Large intestine (tissue), 3 donors: ENCODE measurements at regions not wholly inside any gene's neighbourhood (a gene's known extent, or its start where the extent isn't known, plus 50 kb on each side); places are given as distances from the start of the nearest gene placed in this dataset.

Source experiments
- DNase-seq, 2 donors: peaks; one replicate each; pipeline versions ENCODE4 v3.0.0 to v3.0.0-alpha.2; 2013
- H3K27ac ChIP-seq: one replicate; pipeline ENCODE4 v1.5.1; 2013; ENCODE audit warnings: low read length
- H3K27me3 ChIP-seq: 2 replicates; pipeline ENCODE4 v1.6.1; 2013; ENCODE audit warnings: low read length; ENCODE audit not compliant: control insufficient read depth, insufficient read depth
- H3K36me3 ChIP-seq: 2 replicates; pipeline ENCODE4 v1.6.1; 2013; ENCODE audit warnings: low read length; ENCODE audit not compliant: control insufficient read depth, insufficient read depth
- H3K4me1 ChIP-seq: one replicate; pipeline ENCODE4 v1.6.1; 2013; ENCODE audit warnings: low read length; ENCODE audit not compliant: control insufficient read depth, insufficient read depth
- H3K4me3 ChIP-seq: one replicate; pipeline ENCODE4 v1.5.1; 2013; ENCODE audit warnings: low read length
- H3K9me3 ChIP-seq: one replicate; pipeline ENCODE4 v1.6.1; 2013; ENCODE audit warnings: mild to moderate bottlenecking, low read depth, low read length, moderate library complexity; ENCODE audit not compliant: control insufficient read depth
- WGBS: methylation state at CpG from one replicate; pipeline ENCODE4 v1.1.5; 2013; ENCODE audit warnings: low lambda C conversion rate; ENCODE audit not compliant: insufficient coverage; 5-methylcytosine and 5-hydroxymethylcytosine counted together

GRCh38 chr18:61039251-61039650, 294.0 kb upstream of the CDH20 start:
- H3K36me3 ChIP-seq, result no peaks in the 10 kb centered on the region
- H3K27me3 ChIP-seq, result no peaks in the 10 kb centered on the region
- no peaks in the 10 kb centered on the region for H3K9me3 ChIP-seq
- WGBS, result 60% methylated on average over 1 of the region's 3 CpGs
- H3K4me3 ChIP-seq, result no peak overlapping the region
- no peak overlapping the region for H3K27ac ChIP-seq
- H3K4me1 ChIP-seq, result no peaks in the 10 kb centered on the region
- no peak for DNase-seq

DNA sequence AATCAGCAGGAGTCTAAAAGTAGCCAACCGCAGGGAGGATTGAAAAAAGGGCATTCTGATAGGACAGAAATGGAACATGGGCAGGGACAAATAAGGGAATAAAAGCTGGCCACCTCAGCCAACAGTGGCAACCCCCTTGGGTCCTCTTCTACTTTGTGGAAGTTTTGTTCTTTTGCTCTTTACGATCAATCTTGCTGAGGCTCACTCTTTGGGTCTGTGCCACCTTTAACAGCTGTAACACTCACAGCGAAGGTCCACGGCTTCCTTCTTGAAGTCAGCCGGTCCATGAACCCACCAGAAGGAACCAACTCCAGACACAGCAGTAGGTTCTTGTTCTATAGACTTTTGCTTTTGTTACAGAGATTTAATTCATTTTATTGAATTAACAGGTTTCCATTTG, 285.4 kb upstream of the CDH20 start:
- Histone ChIP-seq H3K4me3 (no peak overlapping the region), H3K9me3 (no peaks in the 10 kb centered on the region), H3K27me3 (no peaks in the 10 kb centered on the region), H3K36me3 (no peaks in the 10 kb centered on the region), H3K4me1 (no peaks in the 10 kb centered on the region), H3K27ac (no peak overlapping the region)
- no CpG with 5 or more reads among the region's 5 CpGs for WGBS
- DNase-seq, result no peak

DNA sequence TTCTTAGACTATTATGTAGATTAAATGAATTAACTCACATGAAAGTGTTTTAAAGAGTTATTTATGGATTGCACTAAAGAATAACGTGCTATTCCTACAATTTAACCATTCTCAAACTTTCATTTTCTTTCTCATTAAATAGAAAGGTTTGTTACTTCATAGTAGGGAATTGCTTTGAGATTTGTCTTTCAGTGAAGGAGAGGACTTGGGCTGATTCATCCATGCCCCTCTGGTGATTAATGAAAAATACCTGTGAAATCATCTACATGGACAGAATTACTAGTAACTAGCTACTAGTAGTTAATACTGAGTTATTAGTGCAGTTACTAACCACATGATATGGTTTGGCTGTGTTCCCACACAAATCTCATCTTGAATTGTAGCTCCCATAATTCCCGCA, 275.8 kb upstream of the CDH20 start:
- H3K4me1 ChIP-seq, result no peaks in the 10 kb centered on the region
- no peak overlapping the region for H3K4me3 ChIP-seq
- H3K27me3 ChIP-seq, result no peaks in the 10 kb centered on the region
- H3K27ac ChIP-seq, result no peak overlapping the region
- H3K9me3 ChIP-seq, result no peaks in the 10 kb centered on the region
- no peaks in the 10 kb centered on the region for H3K36me3 ChIP-seq
- DNase-seq, result no peak
- WGBS, result no CpG with 5 or more reads among the region's 2 CpGs

DNA sequence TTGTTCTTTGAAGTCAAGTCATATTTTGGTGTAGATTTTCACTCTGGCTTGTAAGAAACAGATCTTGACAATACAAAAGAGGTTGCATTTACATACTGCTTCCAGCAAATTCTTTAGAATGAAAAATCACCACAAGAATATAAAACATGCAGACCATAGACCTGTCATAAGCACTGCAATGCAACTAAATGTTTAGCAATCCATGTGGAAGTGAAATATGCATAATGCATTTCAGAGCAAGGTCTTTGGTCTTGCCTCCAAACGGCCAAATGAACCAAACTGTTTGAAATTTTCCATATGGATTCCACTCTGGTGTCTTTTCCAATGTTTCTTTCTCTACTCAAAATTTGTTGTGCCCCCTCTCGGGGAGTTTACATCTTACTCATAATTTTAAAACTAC, 271.0 kb upstream of the CDH20 start:
- Histone ChIP-seq H3K4me1 (no peaks in the 10 kb centered on the region), H3K27ac (no peak overlapping the region), H3K27me3 (no peaks in the 10 kb centered on the region), H3K9me3 (no peaks in the 10 kb centered on the region), H3K4me3 (no peak overlapping the region), H3K36me3 (no peaks in the 10 kb centered on the region)
- WGBS, result 68% methylated on average over 2 of the region's 2 CpGs
- no peak for DNase-seq

DNA sequence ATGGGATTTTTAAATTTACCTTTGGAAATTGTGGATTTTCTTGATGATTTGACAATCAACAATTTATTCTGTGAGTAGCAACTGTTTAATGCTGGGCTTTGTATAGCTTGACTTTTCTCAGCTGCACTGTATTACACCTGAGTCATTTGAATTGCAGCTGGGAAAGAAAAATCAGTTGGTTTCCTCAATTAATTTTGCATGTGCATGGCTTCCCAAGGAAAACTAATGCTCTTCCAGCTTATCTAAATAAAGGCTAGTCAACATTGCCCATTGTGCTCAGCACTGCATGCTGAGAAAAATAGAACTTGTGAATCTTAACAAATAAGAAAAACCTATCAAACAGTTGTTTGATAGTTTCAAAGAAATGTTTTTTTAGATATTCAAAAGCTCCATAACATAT, 268.3 kb upstream of the CDH20 start:
- Histone ChIP-seq H3K27ac (no peak overlapping the region), H3K9me3 (no peaks in the 10 kb centered on the region), H3K4me3 (no peak overlapping the region), H3K4me1 (no peaks in the 10 kb centered on the region), H3K27me3 (no peaks in the 10 kb centered on the region), H3K36me3 (no peaks in the 10 kb centered on the region)
- no peak for DNase-seq

DNA sequence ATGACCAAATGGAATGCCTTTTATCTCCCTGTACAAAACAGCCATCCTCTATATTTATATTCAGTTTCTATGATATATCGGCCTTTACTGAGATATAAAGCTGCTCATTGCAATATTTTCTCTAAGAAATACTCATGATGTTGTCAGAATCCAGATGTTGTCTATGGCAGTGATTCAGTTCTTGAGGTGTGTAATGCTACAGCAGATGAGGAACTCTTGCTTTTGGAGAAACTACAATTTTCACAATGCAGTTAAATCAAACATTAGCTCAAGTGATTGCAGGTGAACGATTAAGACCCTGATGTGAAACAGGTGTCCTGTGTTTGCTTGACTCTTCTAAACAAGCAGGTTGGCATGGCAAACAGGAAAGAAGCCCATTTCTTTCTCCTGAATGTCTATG, 256.2 kb upstream of the CDH20 start:
- WGBS, result 20% methylated on average over 1 of the region's 2 CpGs
- no peaks in the 10 kb centered on the region for H3K36me3 ChIP-seq
- no peaks in the 10 kb centered on the region for H3K27me3 ChIP-seq
- H3K4me1 ChIP-seq, result no peaks in the 10 kb centered on the region
- no peak overlapping the region for H3K4me3 ChIP-seq
- DNase-seq, result no peak
- no peak overlapping the region for H3K27ac ChIP-seq
- no peaks in the 10 kb centered on the region for H3K9me3 ChIP-seq

- no peaks in the 10 kb centered on the region for H3K4me1 ChIP-seq
- no peaks in the 10 kb centered on the region for H3K36me3 ChIP-seq
- no peaks in the 10 kb centered on the region for H3K9me3 ChIP-seq
- 83% methylated on average over 1 of the region's 3 CpGs for WGBS
- no peak overlapping the region for H3K27ac ChIP-seq
- no peak overlapping the region for H3K4me3 ChIP-seq
- DNase-seq, result no peak
- no peaks in the 10 kb centered on the region for H3K27me3 ChIP-seq
These were observed 253.5 kb upstream of the CDH20 start for GRCh38 chr18:61079714-61080113.

- Histone ChIP-seq H3K4me1 (no peaks in the 10 kb centered on the region), H3K27ac (no peak overlapping the region), H3K36me3 (no peaks in the 10 kb centered on the region), H3K9me3 (no peaks in the 10 kb centered on the region), H3K27me3 (no peaks in the 10 kb centered on the region), H3K4me3 (no peak overlapping the region)
- WGBS, result no CpG with 5 or more reads among the region's 3 CpGs
- no peak for DNase-seq
These were observed 252.2 kb upstream of the CDH20 start for GRCh38 chr18:61080954-61081528.

DNA sequence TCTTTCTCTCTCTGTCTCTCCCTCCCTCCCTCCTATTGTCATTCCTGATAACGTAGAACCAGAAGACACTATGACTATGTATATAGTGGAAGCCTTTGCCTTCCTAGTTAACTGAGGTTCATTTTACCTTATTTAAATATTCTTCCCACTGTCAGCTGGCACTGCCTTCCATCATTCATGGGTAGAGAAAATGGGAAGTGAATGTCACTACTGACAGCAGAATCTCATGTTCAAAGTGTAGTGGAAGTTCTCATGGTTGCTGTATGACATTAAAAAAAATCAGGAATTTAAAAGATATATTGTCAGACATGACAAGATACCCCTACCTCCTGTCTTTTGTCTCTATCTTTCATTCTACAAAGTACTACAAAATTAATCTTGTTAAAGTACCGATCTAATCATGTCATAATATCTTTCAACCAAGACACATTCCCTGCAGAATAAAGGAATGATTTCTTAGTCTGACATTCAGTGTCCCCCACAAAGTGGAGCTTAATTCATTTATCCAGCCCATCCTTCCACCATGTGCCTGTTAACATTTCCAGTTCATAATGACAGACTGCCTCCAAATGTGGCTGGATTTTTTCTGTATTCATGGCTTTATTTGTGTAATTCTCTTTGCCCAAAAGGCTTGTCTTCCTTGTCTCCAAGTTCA, 250.1 kb upstream of the CDH20 start:
- WGBS, result 100% methylated on average over 1 of the region's 2 CpGs

GRCh38 chr18:61085036-61085435, 248.2 kb upstream of the CDH20 start:
- no peaks in the 10 kb centered on the region for H3K27me3 ChIP-seq
- H3K4me3 ChIP-seq, result no peak overlapping the region
- DNase-seq, result no peak
- no peaks in the 10 kb centered on the region for H3K4me1 ChIP-seq
- no peaks in the 10 kb centered on the region for H3K9me3 ChIP-seq
- H3K36me3 ChIP-seq, result no peaks in the 10 kb centered on the region
- 67% methylated on average over 2 of the region's 3 CpGs for WGBS
- H3K27ac ChIP-seq, result no peak overlapping the region

More for the DNA sequence above, 250.1 kb upstream of the CDH20 start:
- Histone ChIP-seq H3K27ac (no peak overlapping the region), H3K4me3 (no peak overlapping the region), H3K4me1 (no peaks in the 10 kb centered on the region), H3K27me3 (no peaks in the 10 kb centered on the region), H3K36me3 (no peaks in the 10 kb centered on the region), H3K9me3 (no peaks in the 10 kb centered on the region)
- no peak for DNase-seq

GRCh38 chr18:61085761-61086160, 247.5 kb upstream of the CDH20 start:
- no peaks in the 10 kb centered on the region for H3K9me3 ChIP-seq
- H3K36me3 ChIP-seq, result no peaks in the 10 kb centered on the region
- no peak overlapping the region for H3K4me3 ChIP-seq
- DNase-seq, result no peak
- no peaks in the 10 kb centered on the region for H3K27me3 ChIP-seq
- H3K27ac ChIP-seq, result no peak overlapping the region
- no peaks in the 10 kb centered on the region for H3K4me1 ChIP-seq
